ENCODE measurements at regions not wholly inside any gene's neighbourhood (a gene's known extent, or its start where the extent isn't known, plus 50 kb on each side); places are given as distances from the start of the nearest gene placed in this dataset.

- ChIA-PET CTCF (no interaction called here), POLR2A (no interaction called here)
- no peaks in the 10 kb centered on the region for H3K9me1 ChIP-seq (replicated peaks; ENCODE audit: control insufficient read depth, extremely low read depth, insufficient read depth, low read length)
- no TSS peak for BruUV-seq (replicated peaks)
- TF ChIP-seq MYC (IDR thresholded peaks at IDR 0.05; ENCODE audit: low read depth, low read length) (no peak), FOS (IDR thresholded peaks at IDR 0.05; ENCODE audit: borderline replicate concordance, insufficient read depth, low read length) (no peak), POLR2AphosphoS5 (IDR thresholded peaks at IDR 0.05; ENCODE audit: insufficient read depth, low read depth, low read length) (no peak), EZH2 (IDR thresholded peaks at IDR 0.05; ENCODE audit: borderline replicate concordance, low read depth, low read length, severe bottlenecking) (no peak), JUN (IDR thresholded peaks at IDR 0.05; ENCODE audit: borderline replicate concordance, insufficient read depth, insufficient read length, low read depth) (no peak), GATA2 (IDR thresholded peaks at IDR 0.05; ENCODE audit: insufficient read depth, insufficient read length, low read depth, low read length) (no peak), POLR2A (IDR thresholded peaks at IDR 0.05; ENCODE audit: low read depth, low read length) (no peak)
- TF ChIP-seq, protein P1, sequence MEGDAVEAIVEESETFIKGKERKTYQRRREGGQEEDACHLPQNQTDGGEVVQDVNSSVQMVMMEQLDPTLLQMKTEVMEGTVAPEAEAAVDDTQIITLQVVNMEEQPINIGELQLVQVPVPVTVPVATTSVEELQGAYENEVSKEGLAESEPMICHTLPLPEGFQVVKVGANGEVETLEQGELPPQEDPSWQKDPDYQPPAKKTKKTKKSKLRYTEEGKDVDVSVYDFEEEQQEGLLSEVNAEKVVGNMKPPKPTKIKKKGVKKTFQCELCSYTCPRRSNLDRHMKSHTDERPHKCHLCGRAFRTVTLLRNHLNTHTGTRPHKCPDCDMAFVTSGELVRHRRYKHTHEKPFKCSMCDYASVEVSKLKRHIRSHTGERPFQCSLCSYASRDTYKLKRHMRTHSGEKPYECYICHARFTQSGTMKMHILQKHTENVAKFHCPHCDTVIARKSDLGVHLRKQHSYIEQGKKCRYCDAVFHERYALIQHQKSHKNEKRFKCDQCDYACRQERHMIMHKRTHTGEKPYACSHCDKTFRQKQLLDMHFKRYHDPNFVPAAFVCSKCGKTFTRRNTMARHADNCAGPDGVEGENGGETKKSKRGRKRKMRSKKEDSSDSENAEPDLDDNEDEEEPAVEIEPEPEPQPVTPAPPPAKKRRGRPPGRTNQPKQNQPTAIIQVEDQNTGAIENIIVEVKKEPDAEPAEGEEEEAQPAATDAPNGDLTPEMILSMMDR (IDR thresholded peaks at IDR 0.05; ENCODE audit: extremely low read depth in 1 of 2, insufficient read depth in 1 of 2, low read depth in 1 of 2, low read length in 2 of 2): no peak
- TF ChIP-seq, protein P2, sequence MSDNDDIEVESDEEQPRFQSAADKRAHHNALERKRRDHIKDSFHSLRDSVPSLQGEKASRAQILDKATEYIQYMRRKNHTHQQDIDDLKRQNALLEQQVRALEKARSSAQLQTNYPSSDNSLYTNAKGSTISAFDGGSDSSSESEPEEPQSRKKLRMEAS (IDR thresholded peaks at IDR 0.05; ENCODE audit: insufficient read depth, insufficient read length): no peak
- H3K27ac ChIP-seq (ENCODE audit: insufficient read depth, low read depth, low read length): no peak overlapping the region
- H3K79me2 ChIP-seq (ENCODE audit: control insufficient read depth, insufficient read depth, low read length): no peaks in the 10 kb centered on the region
- H3K4me1 ChIP-seq (ENCODE audit: control insufficient read depth, extremely low read depth, insufficient read depth, low read length): no peaks in the 10 kb centered on the region
- H3K4me2 ChIP-seq (ENCODE audit: insufficient read depth, low read length): no peak overlapping the region
- no peaks in the 10 kb centered on the region for H3K27me3 ChIP-seq (ENCODE audit: control insufficient read depth in 2 of 2, insufficient read depth in 2 of 2, low read length in 2 of 2)
- H2AFZ ChIP-seq (ENCODE audit: low read depth, low read length): no peak overlapping the region
- H3K36me3 ChIP-seq (ENCODE audit: control insufficient read depth in 2 of 2, extremely low read depth in 1 of 2, insufficient read depth in 2 of 2, low read length in 2 of 2): no peaks in the 10 kb centered on the region
- dilution Hi-C loops (cut with MboI; ENCODE audit: extremely low pct_ligation_motif_present, low sequenced_read_pairs): no loop called here
- intact Hi-C loops (cut with micrococcal nuclease): no loop called here
- peaks cover 4% of the 10 kb centered on the region for H3K9me3 ChIP-seq (replicated peaks; ENCODE audit: control insufficient read depth, insufficient read depth, low read length)
- no peak overlapping the region for H3K9ac ChIP-seq (replicated peaks; ENCODE audit: extremely low read depth, insufficient read depth, low read length)
- no peak for DNase-seq (ENCODE audit: low read depth, low spot score)
- no peak for FAIRE-seq
- H3K4me3 ChIP-seq (replicated peaks in 1 of 3; ENCODE audit: insufficient read depth in 1 of 3, low read depth in 1 of 3, low read length in 3 of 3): no peak overlapping the region
- no peaks in the 10 kb centered on the region for H4K20me1 ChIP-seq (replicated peaks; ENCODE audit: control insufficient read depth, extremely low read depth, insufficient read depth, low read length)
Observed at GRCh38 chr10:23610626-23611307, 171.9 kb downstream of the OTUD1 start.
